DND-41 (cell line): ENCODE measurements at regions not wholly inside any gene's neighbourhood (a gene's known extent, or its start where the extent isn't known, plus 50 kb on each side); places are given as distances from the start of the nearest gene placed in this dataset.

Source experiments
- EZH2 ChIP-seq: IDR thresholded peaks from 3 replicates; pipeline ENCODE4 v1.6.1; 2012; ENCODE audit warnings: borderline replicate concordance, low read depth, mild to moderate bottlenecking, moderate library complexity, low read length, inconsistent platforms; ENCODE audit not compliant: severe bottlenecking
- TF ChIP-seq, protein P1 (sequence below): IDR thresholded peaks from 2 replicates; pipeline ENCODE4 v1.5.1; 2012; ENCODE audit warnings: borderline replicate concordance, low read length, moderate library complexity, mild to moderate bottlenecking; ENCODE audit not compliant: poor library complexity, severe bottlenecking; ENCODE audit errors: extremely low read depth

DNA sequence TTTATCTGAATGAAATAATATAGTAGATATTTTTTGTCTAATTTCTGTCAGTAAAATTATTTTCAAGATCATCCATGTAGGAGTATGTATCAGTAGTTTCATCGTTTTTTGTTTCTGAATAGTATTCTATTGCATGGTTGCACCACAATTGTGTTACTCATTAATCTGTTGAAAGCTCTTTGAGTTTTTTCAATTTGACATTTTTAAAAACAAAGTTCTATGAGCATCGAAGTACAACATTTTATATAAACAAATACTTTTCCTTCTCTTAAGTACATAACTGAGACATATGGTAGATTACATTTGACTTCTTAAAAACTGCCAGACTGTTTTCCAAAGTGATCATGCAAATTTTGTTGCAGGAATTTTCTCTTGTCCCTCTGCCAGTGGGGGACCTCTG, 1113.1 kb upstream of the CITED2 start:
- no peak for TF ChIP-seq EZH2
- TF ChIP-seq, protein P1, sequence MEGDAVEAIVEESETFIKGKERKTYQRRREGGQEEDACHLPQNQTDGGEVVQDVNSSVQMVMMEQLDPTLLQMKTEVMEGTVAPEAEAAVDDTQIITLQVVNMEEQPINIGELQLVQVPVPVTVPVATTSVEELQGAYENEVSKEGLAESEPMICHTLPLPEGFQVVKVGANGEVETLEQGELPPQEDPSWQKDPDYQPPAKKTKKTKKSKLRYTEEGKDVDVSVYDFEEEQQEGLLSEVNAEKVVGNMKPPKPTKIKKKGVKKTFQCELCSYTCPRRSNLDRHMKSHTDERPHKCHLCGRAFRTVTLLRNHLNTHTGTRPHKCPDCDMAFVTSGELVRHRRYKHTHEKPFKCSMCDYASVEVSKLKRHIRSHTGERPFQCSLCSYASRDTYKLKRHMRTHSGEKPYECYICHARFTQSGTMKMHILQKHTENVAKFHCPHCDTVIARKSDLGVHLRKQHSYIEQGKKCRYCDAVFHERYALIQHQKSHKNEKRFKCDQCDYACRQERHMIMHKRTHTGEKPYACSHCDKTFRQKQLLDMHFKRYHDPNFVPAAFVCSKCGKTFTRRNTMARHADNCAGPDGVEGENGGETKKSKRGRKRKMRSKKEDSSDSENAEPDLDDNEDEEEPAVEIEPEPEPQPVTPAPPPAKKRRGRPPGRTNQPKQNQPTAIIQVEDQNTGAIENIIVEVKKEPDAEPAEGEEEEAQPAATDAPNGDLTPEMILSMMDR: no peak
